ENCODE measurements at regions not wholly inside any gene's neighbourhood (a gene's known extent, or its start where the extent isn't known, plus 50 kb on each side); places are given as distances from the start of the nearest gene placed in this dataset.

- Histone ChIP-seq H3K27ac (ENCODE audit: control insufficient read depth, insufficient read depth, low read length) (no peak overlapping the region), H2AFZ (ENCODE audit: control insufficient read depth, low read length) (no peak overlapping the region), H4K20me1 (ENCODE audit: control insufficient read depth, extremely low read depth, insufficient read depth, low read length) (no peaks in the 10 kb centered on the region), H3K4me1 (ENCODE audit: control insufficient read depth, extremely low read depth, insufficient read depth, low read length) (no peaks in the 10 kb centered on the region), H3K9me1 (ENCODE audit: control insufficient read depth, extremely low read depth, insufficient read depth, low read length) (no peaks in the 10 kb centered on the region), H3K9me3 (ENCODE audit: control insufficient read depth, low read depth, low read length) (no peaks in the 10 kb centered on the region), H3K27me3 (ENCODE audit: control insufficient read depth, extremely low read depth, insufficient read depth, low read length) (no peaks in the 10 kb centered on the region), H3K79me2 (ENCODE audit: control insufficient read depth, insufficient read depth, low read length) (no peaks in the 10 kb centered on the region), H3K4me2 (ENCODE audit: control insufficient read depth, extremely low read depth, insufficient read depth, low read depth, low read length) (no peak overlapping the region), H3K4me3 (ENCODE audit: control insufficient read depth in 2 of 3, extremely low read depth in 1 of 3, insufficient read depth in 2 of 3, low read depth in 1 of 3, low read length in 3 of 3) (no peak overlapping the region), H3K9ac (ENCODE audit: control insufficient read depth, extremely low read depth, insufficient read depth, low read length) (no peak overlapping the region), H3K36me3 (ENCODE audit: control insufficient read depth in 2 of 2, extremely low read depth in 1 of 2, insufficient read depth in 2 of 2, low read length in 2 of 2) (no peaks in the 10 kb centered on the region)
- dilution Hi-C loops (cut with MboI; ENCODE audit: extremely low pct_ligation_motif_present, low sequenced_read_pairs), result no loop called here
- TF ChIP-seq CTCF (optimal IDR thresholded peaks at IDR 0.05 in 1 of 3, IDR thresholded peaks at IDR 0.05 in 1 of 3, conservative IDR thresholded peaks at IDR 0.05 in 1 of 3; ENCODE audit: extremely low read depth in 1 of 3, insufficient read depth in 2 of 3, low read length in 3 of 3) (no peak), EZH2 (IDR thresholded peaks at IDR 0.05; ENCODE audit: low read length) (no peak)
- DNase-seq (ENCODE audit: low read depth, low spot score) (no peak), FAIRE-seq (no peak)
Observed at GRCh38 chrX:124938715-124939114, 381.0 kb upstream of the TEX13C start.

DNA sequence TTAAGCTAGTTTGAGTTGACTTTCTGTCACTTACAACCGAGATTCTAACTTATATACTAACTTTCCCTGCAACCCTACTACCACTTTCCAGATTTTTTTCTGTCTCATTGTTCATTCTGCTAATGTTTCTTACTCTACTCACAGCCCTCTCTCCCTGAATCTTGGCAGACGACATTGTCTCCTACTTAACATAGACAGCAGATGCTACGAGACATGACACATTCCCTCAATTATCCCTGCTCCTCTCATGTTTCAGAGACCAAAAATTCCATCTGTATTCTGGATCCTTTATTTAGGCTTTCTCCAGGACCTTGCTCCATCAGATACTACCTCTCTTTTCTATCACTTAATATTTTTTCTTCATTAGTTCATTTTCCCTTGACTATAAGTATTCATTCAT, 379.1 kb upstream of the TEX13C start:
- DNase-seq (ENCODE audit: low read depth, low spot score) (no peak), FAIRE-seq (no peak)
- TF ChIP-seq EZH2 (IDR thresholded peaks at IDR 0.05; ENCODE audit: low read length) (no peak), CTCF (optimal IDR thresholded peaks at IDR 0.05 in 1 of 3, IDR thresholded peaks at IDR 0.05 in 1 of 3, conservative IDR thresholded peaks at IDR 0.05 in 1 of 3; ENCODE audit: extremely low read depth in 1 of 3, insufficient read depth in 2 of 3, low read length in 3 of 3) (no peak)
- dilution Hi-C loops (cut with MboI; ENCODE audit: extremely low pct_ligation_motif_present, low sequenced_read_pairs), result no loop called here
- Histone ChIP-seq H3K4me1 (ENCODE audit: control insufficient read depth, extremely low read depth, insufficient read depth, low read length) (no peaks in the 10 kb centered on the region), H3K79me2 (ENCODE audit: control insufficient read depth, insufficient read depth, low read length) (no peaks in the 10 kb centered on the region), H3K36me3 (ENCODE audit: control insufficient read depth in 2 of 2, extremely low read depth in 1 of 2, insufficient read depth in 2 of 2, low read length in 2 of 2) (no peaks in the 10 kb centered on the region), H3K27ac (ENCODE audit: control insufficient read depth, insufficient read depth, low read length) (no peak overlapping the region), H3K4me2 (ENCODE audit: control insufficient read depth, extremely low read depth, insufficient read depth, low read depth, low read length) (no peak overlapping the region), H3K4me3 (ENCODE audit: control insufficient read depth in 2 of 3, extremely low read depth in 1 of 3, insufficient read depth in 2 of 3, low read depth in 1 of 3, low read length in 3 of 3) (no peak overlapping the region), H2AFZ (ENCODE audit: control insufficient read depth, low read length) (no peak overlapping the region), H3K9me3 (ENCODE audit: control insufficient read depth, low read depth, low read length) (no peaks in the 10 kb centered on the region), H3K9me1 (ENCODE audit: control insufficient read depth, extremely low read depth, insufficient read depth, low read length) (no peaks in the 10 kb centered on the region), H4K20me1 (ENCODE audit: control insufficient read depth, extremely low read depth, insufficient read depth, low read length) (no peaks in the 10 kb centered on the region), H3K9ac (ENCODE audit: control insufficient read depth, extremely low read depth, insufficient read depth, low read length) (no peak overlapping the region), H3K27me3 (ENCODE audit: control insufficient read depth, extremely low read depth, insufficient read depth, low read length) (no peaks in the 10 kb centered on the region)
